SK-N-SH (cell line): ENCODE measurements at regions not wholly inside any gene's neighbourhood (a gene's known extent, or its start where the extent isn't known, plus 50 kb on each side); places are given as distances from the start of the nearest gene placed in this dataset.

ENCODE experiments used
- CTCF ChIA-PET: fragments of 300-600, 350-600 bp; formaldehyde crosslinking; extraction: SDS; loops from one replicate; lab custom pipeline; 2021; lab: Yijun Ruan, JAX
- POLR2A ChIA-PET: fragments of 350-600 bp; sonication (Branson Sonifier 250); formaldehyde crosslinking; extraction: SDS; loops from one replicate; lab custom pipeline; 2020; ENCODE audit warnings: antibody characterized with exemption, inconsistent platforms; lab: Yijun Ruan, JAX
- DNase-seq: peaks from one replicate; pipeline ENCODE4 v3.0.0; 2012
- H2AFZ ChIP-seq: fragments of 200-600 bp; sonication (generic); 2 replicates; pipeline ENCODE4 v1.8.1; 2016; ENCODE audit warnings: antibody characterized with exemption, mild to moderate bottlenecking, low read depth
- H3F3A ChIP-seq: fragments of 200-600 bp; sonication (generic); replicated peaks from 2 replicates; pipeline ENCODE3; 2016; ENCODE audit warnings: antibody characterized with exemption, mild to moderate bottlenecking; ENCODE audit not compliant: insufficient read depth
- H3K27ac ChIP-seq, 2 experiments: fragments of 200-500 bp in 1 of 2; fragments of 200-600 bp in 1 of 2; sonication (Bioruptor generic) in 1 of 2; sonication (generic), shearing (Covaris generic) in 1 of 2; 2 replicates each; pipeline versions ENCODE4 v1.5.1 to v1.6.1; 2014 to 2016; ENCODE audit warnings: low read depth in 2 of 2, inconsistent platforms in 1 of 2, low read length in 1 of 2, mild to moderate bottlenecking in 1 of 2, mixed read lengths in 1 of 2
- H3K27me3 ChIP-seq: fragments of 200-600 bp; sonication (generic), shearing (Covaris generic); 2 replicates; pipeline ENCODE4 v1.6.1; 2016; ENCODE audit warnings: mixed run types; ENCODE audit not compliant: insufficient read depth
- H3K36me3 ChIP-seq, 2 experiments: fragments of 200-500 bp in 1 of 2; fragments of 200-600 bp in 1 of 2; sonication (Bioruptor generic) in 1 of 2; sonication (generic) in 1 of 2; replicated peaks in 1 of 2; 2 replicates each; pipeline versions ENCODE3 to v1.5.1; 2014 to 2016; ENCODE audit warnings: low read length in 1 of 2, mild to moderate bottlenecking in 1 of 2; ENCODE audit not compliant: insufficient read depth in 2 of 2, control insufficient read depth in 1 of 2
- H3K4me1 ChIP-seq, 2 experiments: fragments of 200-500 bp in 1 of 2; fragments of 200-600 bp in 1 of 2; sonication (Bioruptor generic) in 1 of 2; sonication (generic), shearing (Covaris generic) in 1 of 2; 2 replicates each; pipeline versions ENCODE4 v1.5.1 to v1.6.1; 2014 to 2016; ENCODE audit warnings: low read depth in 1 of 2, low read length in 1 of 2, mixed run types in 1 of 2; ENCODE audit not compliant: insufficient read depth in 2 of 2, control insufficient read depth in 1 of 2
- H3K4me2 ChIP-seq: fragments of 200-600 bp; sonication (generic), shearing (Covaris generic); 2 replicates; pipeline ENCODE4 v1.6.1; 2017; ENCODE audit warnings: mixed run types
- H3K4me3 ChIP-seq, 2 experiments: fragments of 200-500 bp in 1 of 2; fragments of 200-600 bp in 1 of 2; sonication (Bioruptor generic) in 1 of 2; sonication (generic), shearing (Covaris generic) in 1 of 2; 2 replicates each; pipeline versions ENCODE4 v1.5.1 to v1.8.1; 2014 to 2016; ENCODE audit warnings: low read depth in 2 of 2, inconsistent platforms in 1 of 2, low read length in 1 of 2, mild to moderate bottlenecking in 1 of 2, mixed read lengths in 1 of 2, moderate library complexity in 1 of 2
- H3K79me2 ChIP-seq: fragments of 200-600 bp; sonication (generic); 2 replicates; pipeline ENCODE4 v1.8.1; 2017; ENCODE audit warnings: mild to moderate bottlenecking; ENCODE audit not compliant: insufficient read depth
- H3K9ac ChIP-seq: fragments of 200-600 bp; sonication (generic); 2 replicates; pipeline ENCODE4 v1.6.1; 2017; ENCODE audit warnings: mixed run types
- H3K9me2 ChIP-seq: fragments of 200-600 bp; sonication (generic); 2 replicates; pipeline ENCODE4 v1.6.1; 2017; ENCODE audit warnings: mixed run types
- H3K9me3 ChIP-seq: fragments of 200-600 bp; sonication (generic); 2 replicates; pipeline ENCODE4 v1.6.1; 2017; ENCODE audit warnings: mixed run types, mild to moderate bottlenecking, moderate library complexity
- H4K20me1 ChIP-seq: fragments of 200-600 bp; sonication (generic); 2 replicates; pipeline ENCODE4 v1.6.1; 2017; ENCODE audit warnings: mild to moderate bottlenecking, mixed run types; ENCODE audit not compliant: insufficient read depth
- CHD2 ChIP-seq: fragments of 150-350 bp; IDR thresholded peaks from 2 replicates; pipeline ENCODE4 v1.6.1; 2018; ENCODE audit warnings: low read length; ENCODE audit not compliant: partially characterized antibody
- CTCF ChIP-seq: fragments of 200-600 bp; sonication (generic); IDR thresholded peaks from 2 replicates; pipeline ENCODE4 v1.6.1; 2017; ENCODE audit warnings: antibody characterized with exemption, mild to moderate bottlenecking, moderate library complexity
- EZH2phosphoT487 ChIP-seq: fragments of 200-600 bp; sonication (generic); IDR thresholded peaks from 2 replicates; pipeline ENCODE4 v1.6.1; 2017; ENCODE audit warnings: low read depth, mixed run types, mild to moderate bottlenecking, antibody characterized with exemption, moderate library complexity, borderline replicate concordance
- FOSL2 ChIP-seq: IDR thresholded peaks from 2 replicates; pipeline ENCODE4 v1.4.0; 2012; ENCODE audit warnings: low read depth, mild to moderate bottlenecking, moderate library complexity, borderline replicate concordance
- FOXJ3 ChIP-seq: sonication (generic); formaldehyde crosslinking; IDR thresholded peaks from 2 replicates; pipeline ENCODE4 v1.5.1; 2020; ENCODE audit warnings: mild to moderate bottlenecking, missing genetic modification reagents
- GABPA ChIP-seq: IDR thresholded peaks from 2 replicates; pipeline ENCODE4 v1.4.0; 2012; ENCODE audit warnings: low read depth, mild to moderate bottlenecking
- IRF3 ChIP-seq: fragments of 150-350 bp; IDR thresholded peaks from 2 replicates; pipeline ENCODE4 v1.6.1; 2016; ENCODE audit warnings: mild to moderate bottlenecking, low read depth, low read length
- JUND ChIP-seq: IDR thresholded peaks from 2 replicates; pipeline ENCODE4 v1.4.0; 2012
- RFX5 ChIP-seq: IDR thresholded peaks from 2 replicates; pipeline ENCODE4 v1.6.1; 2012; ENCODE audit warnings: mild to moderate bottlenecking, improper control_type of control experiment, low read length
- RXRA ChIP-seq: IDR thresholded peaks from 2 replicates; pipeline ENCODE4 v1.4.0; 2012; ENCODE audit warnings: low read depth, mild to moderate bottlenecking, borderline replicate concordance
- SIN3A ChIP-seq: IDR thresholded peaks from 2 replicates; pipeline ENCODE4 v1.6.1; 2012; ENCODE audit warnings: low read depth, mild to moderate bottlenecking, low read length, moderate library complexity, borderline replicate concordance
- TEAD4 ChIP-seq: IDR thresholded peaks from 2 replicates; pipeline ENCODE4 v1.4.0; 2012; ENCODE audit warnings: mild to moderate bottlenecking, borderline replicate concordance; ENCODE audit not compliant: insufficient read depth
- USF1 ChIP-seq: IDR thresholded peaks from 2 replicates; pipeline ENCODE4 v1.4.0; 2012; ENCODE audit warnings: low read depth, borderline replicate concordance
- YY1 ChIP-seq: IDR thresholded peaks from 2 replicates; pipeline ENCODE4 v1.4.0; 2012; ENCODE audit warnings: low read depth, mild to moderate bottlenecking
- WGBS: methylation state at CpG from one replicate; pipeline ENCODE4 v1.1.6; 2017; ENCODE audit warnings: low lambda C conversion rate; 5-methylcytosine and 5-hydroxymethylcytosine counted together

- Histone ChIP-seq H3K9me2 (no peaks in the 10 kb centered on the region), H3K36me3 (no peaks in the 10 kb centered on the region), H3K79me2 (no peaks in the 10 kb centered on the region), H3K4me1 (no peaks in the 10 kb centered on the region; a peak in 1 of 4 replicates), H3K27ac (no peak overlapping the region), H3K4me2 (no peak overlapping the region), H2AFZ (no peak overlapping the region), H3K4me3 (no peak overlapping the region), H3F3A (no peaks in the 10 kb centered on the region), H3K9me3 (no peaks in the 10 kb centered on the region), H4K20me1 (no peaks in the 10 kb centered on the region), H3K9ac (no peak overlapping the region), H3K27me3 (no peaks in the 10 kb centered on the region)
- no peak for TF ChIP-seq RXRA
- no peak for TF ChIP-seq EZH2phosphoT487
- no peak for TF ChIP-seq FOSL2
- TF ChIP-seq RFX5, result peak; percentile 75
- TF ChIP-seq SIN3A, result no peak
- DNase-seq, result no peak
- ChIA-PET CTCF (no interaction called here), POLR2A (no interaction called here)
Observed at GRCh38 chr5:92330365-92330764, 947.2 kb upstream of the ARRDC3 start.

- ChIA-PET POLR2A (no interaction called here), CTCF (no interaction called here)
- H3K36me3 ChIP-seq, result no peaks in the 10 kb centered on the region
- no peaks in the 10 kb centered on the region for H3F3A ChIP-seq
- WGBS, result 86% methylated on average over 3 of the region's 3 CpGs
- no peaks in the 10 kb centered on the region for H3K27me3 ChIP-seq
- H3K4me3 ChIP-seq, result no peak overlapping the region
- no peak overlapping the region for H3K27ac ChIP-seq
- TF ChIP-seq YY1, result no peak
- no peak for TF ChIP-seq USF1
- no peak for TF ChIP-seq FOXJ3
- TF ChIP-seq TEAD4, result no peak
- no peak for TF ChIP-seq JUND
- no peak for TF ChIP-seq RFX5
- no peak for TF ChIP-seq CHD2
- no peak for TF ChIP-seq CTCF
- no peak for TF ChIP-seq IRF3
- no peak for TF ChIP-seq GABPA
- no peak overlapping the region for H2AFZ ChIP-seq
- H3K9me3 ChIP-seq, result no peaks in the 10 kb centered on the region
- no peak for DNase-seq
- no peak overlapping the region for H3K4me2 ChIP-seq
- H4K20me1 ChIP-seq, result no peaks in the 10 kb centered on the region
- no peaks in the 10 kb centered on the region; a peak in 1 of 4 replicates for H3K4me1 ChIP-seq
- H3K9me2 ChIP-seq, result no peaks in the 10 kb centered on the region
- H3K9ac ChIP-seq, result no peak overlapping the region
- no peaks in the 10 kb centered on the region for H3K79me2 ChIP-seq
Observed at GRCh38 chr5:92329759-92330158, 946.6 kb upstream of the ARRDC3 start.
